Ureter (tissue), 1 donor: ENCODE measurements at regions not wholly inside any gene's neighbourhood (a gene's known extent, or its start where the extent isn't known, plus 50 kb on each side); places are given as distances from the start of the nearest gene placed in this dataset.
"Not testable (repeated sequence)": the region's sequence is repeated elsewhere in the genome, so short reads cannot be mapped to it uniquely, and the experiment has no call there.

Experiments
- DNase-seq: peaks from one replicate; pipeline ENCODE4 v3.0.0-alpha.2; 2020; ENCODE audit warnings: low spot score
- donor health status: DM: yes; HTN: yes; CAD: no.

GRCh38 chr18:1668279-1668678 lies 763.6 kb downstream of the ADCYAP1 start:
- no peak for DNase-seq

- not testable (repeated sequence) for DNase-seq
These were observed 767.0 kb downstream of the ADCYAP1 start for GRCh38 chr18:1671710-1672109.

- no peak for DNase-seq
These were observed 771.7 kb downstream of the ADCYAP1 start for GRCh38 chr18:1676387-1676786.

- DNase-seq: no peak
These were observed 775.4 kb downstream of the ADCYAP1 start for GRCh38 chr18:1680108-1680507.

GRCh38 chr18:1691863-1692262 lies 787.2 kb downstream of the ADCYAP1 start:
- no peak for DNase-seq

- no peak for DNase-seq
These were observed 803.3 kb downstream of the ADCYAP1 start for GRCh38 chr18:1708006-1708405.

- no peak for DNase-seq
These were observed 805.4 kb downstream of the ADCYAP1 start for GRCh38 chr18:1710114-1710513.

- DNase-seq: no peak
These were observed 827.5 kb downstream of the ADCYAP1 start for GRCh38 chr18:1732143-1732542.

- DNase-seq: no peak
These were observed 825.2 kb downstream of the METTL4 start for GRCh38 chr18:1746131-1746530.

GRCh38 chr18:1751249-1751648 lies 820.1 kb downstream of the METTL4 start:
- no peak for DNase-seq

GRCh38 chr18:1760901-1761300 lies 810.4 kb downstream of the METTL4 start:
- no peak for DNase-seq

- DNase-seq: no peak
These were observed 797.0 kb downstream of the METTL4 start for GRCh38 chr18:1774261-1774660.

- no peak for DNase-seq
These were observed 793.5 kb downstream of the METTL4 start for GRCh38 chr18:1777843-1778242.

GRCh38 chr18:1778496-1779178 lies 792.7 kb downstream of the METTL4 start:
- DNase-seq: no peak

GRCh38 chr18:1779587-1779986 lies 791.7 kb downstream of the METTL4 start:
- DNase-seq: no peak

GRCh38 chr18:1784113-1784512 lies 787.2 kb downstream of the METTL4 start:
- no peak for DNase-seq

GRCh38 chr18:1785980-1786379 lies 785.3 kb downstream of the METTL4 start:
- not testable (repeated sequence) for DNase-seq

- no peak for DNase-seq
These were observed 774.7 kb downstream of the METTL4 start for GRCh38 chr18:1796636-1797035.

GRCh38 chr18:1797235-1797634 lies 774.1 kb downstream of the METTL4 start:
- no peak for DNase-seq

- DNase-seq: no peak
These were observed 765.8 kb downstream of the METTL4 start for GRCh38 chr18:1805521-1805920.

- DNase-seq: no peak
These were observed 764.3 kb downstream of the METTL4 start for GRCh38 chr18:1806884-1807615.

GRCh38 chr18:1811282-1811681 lies 760.0 kb downstream of the METTL4 start:
- DNase-seq: no peak

GRCh38 chr18:1825296-1825695 lies 746.0 kb downstream of the METTL4 start:
- no peak for DNase-seq

- no peak for DNase-seq
These were observed 730.4 kb downstream of the METTL4 start for GRCh38 chr18:1840878-1841277.
